ENCODE measurements at regions not wholly inside any gene's neighbourhood (a gene's known extent, or its start where the extent isn't known, plus 50 kb on each side); places are given as distances from the start of the nearest gene placed in this dataset.
"Not testable (repeated sequence)": the region's sequence is repeated elsewhere in the genome, so short reads cannot be mapped to it uniquely, and the experiment has no call there.

GRCh38 chr16:16992975-16993765, 477.6 kb downstream of the XYLT1 start:
- no peak for DNase-seq
- Histone ChIP-seq H3K36me3 (ENCODE audit: control insufficient read depth, insufficient read depth, low read length) (no peaks in the 10 kb centered on the region), H3K9me3 (ENCODE audit: control insufficient read depth, low read depth, low read length) (no peaks in the 10 kb centered on the region), H3K4me3 (ENCODE audit: low read length) (no peak overlapping the region), H3K27ac (ENCODE audit: low read length) (no peak overlapping the region), H3K4me1 (ENCODE audit: control insufficient read depth, insufficient read depth, low read length) (no peaks in the 10 kb centered on the region), H3K27me3 (ENCODE audit: control insufficient read depth, insufficient read depth, low read length) (no peaks in the 10 kb centered on the region)
- WGBS (ENCODE audit: insufficient coverage, low lambda C conversion rate): 50% methylated on average over 1 of the region's 13 CpGs

- no peak overlapping the region for H3K27ac ChIP-seq (ENCODE audit: low read length)
- H3K9me3 ChIP-seq (ENCODE audit: control insufficient read depth, low read depth, low read length): no peaks in the 10 kb centered on the region
- no peaks in the 10 kb centered on the region for H3K36me3 ChIP-seq (ENCODE audit: control insufficient read depth, insufficient read depth, low read length)
- no peak for DNase-seq
- no peaks in the 10 kb centered on the region for H3K4me1 ChIP-seq (ENCODE audit: control insufficient read depth, insufficient read depth, low read length)
- no peaks in the 10 kb centered on the region for H3K27me3 ChIP-seq (ENCODE audit: control insufficient read depth, insufficient read depth, low read length)
- WGBS (ENCODE audit: insufficient coverage, low lambda C conversion rate): 80% methylated on average over 1 of the region's 5 CpGs
- H3K4me3 ChIP-seq (ENCODE audit: low read length): no peak overlapping the region
These were observed 475.9 kb downstream of the XYLT1 start for GRCh38 chr16:16994831-16995230.

GRCh38 chr16:16996827-16997226, 473.9 kb downstream of the XYLT1 start:
- no peak overlapping the region for H3K27ac ChIP-seq (ENCODE audit: low read length)
- H3K36me3 ChIP-seq (ENCODE audit: control insufficient read depth, insufficient read depth, low read length): no peaks in the 10 kb centered on the region
- no peaks in the 10 kb centered on the region for H3K27me3 ChIP-seq (ENCODE audit: control insufficient read depth, insufficient read depth, low read length)
- H3K4me3 ChIP-seq (ENCODE audit: low read length): no peak overlapping the region
- H3K4me1 ChIP-seq (ENCODE audit: control insufficient read depth, insufficient read depth, low read length): no peaks in the 10 kb centered on the region
- no peak for DNase-seq
- H3K9me3 ChIP-seq (ENCODE audit: control insufficient read depth, low read depth, low read length): no peaks in the 10 kb centered on the region
- no CpG with 5 or more reads among the region's 3 CpGs for WGBS (ENCODE audit: insufficient coverage, low lambda C conversion rate)

- no CpG with 5 or more reads among the region's 6 CpGs for WGBS (ENCODE audit: insufficient coverage, low lambda C conversion rate)
- no peaks in the 10 kb centered on the region for H3K9me3 ChIP-seq (ENCODE audit: control insufficient read depth, low read depth, low read length)
- H3K4me3 ChIP-seq (ENCODE audit: low read length): no peak overlapping the region
- H3K36me3 ChIP-seq (ENCODE audit: control insufficient read depth, insufficient read depth, low read length): no peaks in the 10 kb centered on the region
- H3K27ac ChIP-seq (ENCODE audit: low read length): no peak overlapping the region
- DNase-seq: no peak
- H3K4me1 ChIP-seq (ENCODE audit: control insufficient read depth, insufficient read depth, low read length): no peaks in the 10 kb centered on the region
- no peaks in the 10 kb centered on the region for H3K27me3 ChIP-seq (ENCODE audit: control insufficient read depth, insufficient read depth, low read length)
These were observed 473.4 kb downstream of the XYLT1 start for GRCh38 chr16:16997349-16997748.

- H3K4me1 ChIP-seq (ENCODE audit: control insufficient read depth, insufficient read depth, low read length): no peaks in the 10 kb centered on the region
- no peaks in the 10 kb centered on the region for H3K9me3 ChIP-seq (ENCODE audit: control insufficient read depth, low read depth, low read length)
- no peaks in the 10 kb centered on the region for H3K36me3 ChIP-seq (ENCODE audit: control insufficient read depth, insufficient read depth, low read length)
- H3K27me3 ChIP-seq (ENCODE audit: control insufficient read depth, insufficient read depth, low read length): no peaks in the 10 kb centered on the region
- no CpG with 5 or more reads among the region's 3 CpGs for WGBS (ENCODE audit: insufficient coverage, low lambda C conversion rate)
- no peak for DNase-seq
- H3K27ac ChIP-seq (ENCODE audit: low read length): no peak overlapping the region
- H3K4me3 ChIP-seq (ENCODE audit: low read length): no peak overlapping the region
These were observed 469.3 kb downstream of the XYLT1 start for GRCh38 chr16:17001471-17001870.

- Histone ChIP-seq H3K36me3 (ENCODE audit: control insufficient read depth, insufficient read depth, low read length) (no peaks in the 10 kb centered on the region), H3K9me3 (ENCODE audit: control insufficient read depth, low read depth, low read length) (no peaks in the 10 kb centered on the region), H3K4me1 (ENCODE audit: control insufficient read depth, insufficient read depth, low read length) (no peaks in the 10 kb centered on the region), H3K4me3 (ENCODE audit: low read length) (no peak overlapping the region), H3K27me3 (ENCODE audit: control insufficient read depth, insufficient read depth, low read length) (no peaks in the 10 kb centered on the region), H3K27ac (ENCODE audit: low read length) (no peak overlapping the region)
- DNase-seq: no peak
- WGBS (ENCODE audit: insufficient coverage, low lambda C conversion rate): no CpG with 5 or more reads among the region's 1 CpG
These were observed 468.2 kb downstream of the XYLT1 start for GRCh38 chr16:17002565-17002964.

- H3K4me3 ChIP-seq (ENCODE audit: low read length); H3K4me1 ChIP-seq (ENCODE audit: control insufficient read depth, insufficient read depth, low read length); H3K36me3 ChIP-seq (ENCODE audit: control insufficient read depth, insufficient read depth, low read length); H3K9me3 ChIP-seq (ENCODE audit: control insufficient read depth, low read depth, low read length); DNase-seq; H3K27me3 ChIP-seq (ENCODE audit: control insufficient read depth, insufficient read depth, low read length); H3K27ac ChIP-seq (ENCODE audit: low read length): not testable (repeated sequence)
- WGBS (ENCODE audit: insufficient coverage, low lambda C conversion rate): 100% methylated on average over 1 of the region's 1 CpG
These were observed 464.8 kb downstream of the XYLT1 start for GRCh38 chr16:17005963-17006362.

- H3K9me3 ChIP-seq (ENCODE audit: control insufficient read depth, low read depth, low read length): no peaks in the 10 kb centered on the region
- H3K4me1 ChIP-seq (ENCODE audit: control insufficient read depth, insufficient read depth, low read length): no peaks in the 10 kb centered on the region
- no peaks in the 10 kb centered on the region for H3K27me3 ChIP-seq (ENCODE audit: control insufficient read depth, insufficient read depth, low read length)
- no peak overlapping the region for H3K27ac ChIP-seq (ENCODE audit: low read length)
- H3K36me3 ChIP-seq (ENCODE audit: control insufficient read depth, insufficient read depth, low read length): no peaks in the 10 kb centered on the region
- DNase-seq: no peak
- H3K4me3 ChIP-seq (ENCODE audit: low read length): no peak overlapping the region
These were observed 459.0 kb downstream of the XYLT1 start for GRCh38 chr16:17011712-17012111.

GRCh38 chr16:17013038-17013437, 457.7 kb downstream of the XYLT1 start:
- 60% methylated on average over 1 of the region's 8 CpGs for WGBS (ENCODE audit: insufficient coverage, low lambda C conversion rate)
- H3K36me3 ChIP-seq (ENCODE audit: control insufficient read depth, insufficient read depth, low read length): no peaks in the 10 kb centered on the region
- no peak overlapping the region for H3K27ac ChIP-seq (ENCODE audit: low read length)
- no peak overlapping the region for H3K4me3 ChIP-seq (ENCODE audit: low read length)
- H3K4me1 ChIP-seq (ENCODE audit: control insufficient read depth, insufficient read depth, low read length): no peaks in the 10 kb centered on the region
- H3K9me3 ChIP-seq (ENCODE audit: control insufficient read depth, low read depth, low read length): no peaks in the 10 kb centered on the region
- DNase-seq: no peak
- H3K27me3 ChIP-seq (ENCODE audit: control insufficient read depth, insufficient read depth, low read length): no peaks in the 10 kb centered on the region

GRCh38 chr16:17014484-17015121, 456.2 kb downstream of the XYLT1 start:
- no peaks in the 10 kb centered on the region for H3K9me3 ChIP-seq (ENCODE audit: control insufficient read depth, low read depth, low read length)
- no peaks in the 10 kb centered on the region for H3K4me1 ChIP-seq (ENCODE audit: control insufficient read depth, insufficient read depth, low read length)
- H3K36me3 ChIP-seq (ENCODE audit: control insufficient read depth, insufficient read depth, low read length): no peaks in the 10 kb centered on the region
- H3K27me3 ChIP-seq (ENCODE audit: control insufficient read depth, insufficient read depth, low read length): no peaks in the 10 kb centered on the region
- WGBS (ENCODE audit: insufficient coverage, low lambda C conversion rate): 93% methylated on average over 3 of the region's 6 CpGs
- no peak overlapping the region for H3K27ac ChIP-seq (ENCODE audit: low read length)
- no peak for DNase-seq
- no peak overlapping the region for H3K4me3 ChIP-seq (ENCODE audit: low read length)

GRCh38 chr16:17015702-17016101, 455.1 kb downstream of the XYLT1 start:
- H3K4me3 ChIP-seq (ENCODE audit: low read length): no peak overlapping the region
- no peaks in the 10 kb centered on the region for H3K27me3 ChIP-seq (ENCODE audit: control insufficient read depth, insufficient read depth, low read length)
- no peak overlapping the region for H3K27ac ChIP-seq (ENCODE audit: low read length)
- WGBS (ENCODE audit: insufficient coverage, low lambda C conversion rate): 100% methylated on average over 1 of the region's 6 CpGs
- H3K36me3 ChIP-seq (ENCODE audit: control insufficient read depth, insufficient read depth, low read length): no peaks in the 10 kb centered on the region
- no peak for DNase-seq
- H3K9me3 ChIP-seq (ENCODE audit: control insufficient read depth, low read depth, low read length): no peaks in the 10 kb centered on the region
- H3K4me1 ChIP-seq (ENCODE audit: control insufficient read depth, insufficient read depth, low read length): no peaks in the 10 kb centered on the region
